Lower leg skin (tissue), 4 donors: ENCODE measurements at regions not wholly inside any gene's neighbourhood (a gene's known extent, or its start where the extent isn't known, plus 50 kb on each side); places are given as distances from the start of the nearest gene placed in this dataset.

Experiments used
- DNase-seq, 2 donors: peaks; one replicate each; pipeline ENCODE4 v3.0.0-alpha.2; 2019; ENCODE audit warnings: low spot score in 2 of 2
- H3K4me3 ChIP-seq: fragments of 200-600 bp; sonication (generic); 2 replicates; pipeline ENCODE4 v1.5.1; 2017; ENCODE audit warnings: mild to moderate bottlenecking, low read depth; ENCODE audit not compliant: poor library complexity, severe bottlenecking
- CTCF ChIP-seq, 3 donors: fragments of 450-650 bp; IDR thresholded peaks; one replicate each; pipeline ENCODE4 v1.5.1; 2016; ENCODE audit warnings: antibody characterized with exemption in 3 of 3, mild to moderate bottlenecking in 3 of 3, moderate library complexity in 2 of 3
- POLR2A ChIP-seq, 2 donors: fragments of 450-650 bp; IDR thresholded peaks; one replicate each; pipeline ENCODE4 v1.6.1; 2016 to 2017; ENCODE audit warnings: antibody characterized with exemption in 2 of 2, mild to moderate bottlenecking in 1 of 2, moderate library complexity in 1 of 2
- WGBS, 2 donors: methylation state at CpG; one replicate each; pipeline ENCODE4 v1.1.5; 2018; 5-methylcytosine and 5-hydroxymethylcytosine counted together
- intact Hi-C: fragments of 100-400 bp; cut with DNase I; formaldehyde crosslinking; loops from one replicate; pipeline ENCODE4 v1.15.0; 2023; ENCODE audit warnings: low total_unique reads

DNA sequence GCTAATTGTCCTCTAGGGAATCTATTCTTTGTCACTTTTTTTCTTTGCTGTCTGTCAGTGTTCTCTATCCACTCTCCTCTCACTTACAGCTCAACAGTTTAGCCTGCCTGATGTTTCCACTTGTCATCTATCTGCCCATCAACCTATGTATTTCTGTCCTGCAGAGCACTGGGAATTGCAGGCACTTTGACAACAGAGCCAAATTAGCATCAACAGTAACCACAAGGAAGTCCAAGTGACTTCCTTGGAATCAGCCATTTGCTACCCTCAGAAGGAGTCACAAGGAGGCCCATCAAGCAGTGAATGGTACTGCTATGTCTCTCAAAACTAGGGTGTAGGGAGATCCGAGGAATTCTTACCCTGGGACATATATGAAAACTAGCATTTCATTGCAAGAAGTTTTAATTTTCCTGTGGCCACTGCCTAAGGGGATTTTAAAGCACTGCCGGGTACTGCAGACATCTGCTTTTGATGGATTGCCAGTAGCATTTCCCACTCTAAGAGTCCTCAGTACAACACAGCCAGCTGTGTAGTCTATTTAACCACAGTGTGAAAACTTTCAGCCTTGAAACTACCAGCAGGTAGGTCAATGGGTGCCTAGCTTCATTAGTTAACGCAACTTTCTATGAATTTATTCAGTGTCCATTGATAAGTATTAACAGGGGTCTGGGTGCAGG, 898.8 kb downstream of the NTRK3 start:
- intact Hi-C loops = no loop called here
- WGBS, 2 donors = 39 to 47% methylated on average over 3 of the region's 3 CpGs
- H3K4me3 ChIP-seq = no peak overlapping the region
- no peak for DNase-seq
- TF ChIP-seq CTCF (IDR thresholded peaks at IDR 0.05) (no peak), POLR2A (IDR thresholded peaks at IDR 0.05) (no peak)

GRCh38 chr15:87355946-87356345, 900.6 kb downstream of the NTRK3 start:
- WGBS, 2 donors = 77 to 90% methylated on average over 1 of the region's 1 CpG
- TF ChIP-seq CTCF (IDR thresholded peaks at IDR 0.05) (no peak), POLR2A (IDR thresholded peaks at IDR 0.05) (no peak)

DNA sequence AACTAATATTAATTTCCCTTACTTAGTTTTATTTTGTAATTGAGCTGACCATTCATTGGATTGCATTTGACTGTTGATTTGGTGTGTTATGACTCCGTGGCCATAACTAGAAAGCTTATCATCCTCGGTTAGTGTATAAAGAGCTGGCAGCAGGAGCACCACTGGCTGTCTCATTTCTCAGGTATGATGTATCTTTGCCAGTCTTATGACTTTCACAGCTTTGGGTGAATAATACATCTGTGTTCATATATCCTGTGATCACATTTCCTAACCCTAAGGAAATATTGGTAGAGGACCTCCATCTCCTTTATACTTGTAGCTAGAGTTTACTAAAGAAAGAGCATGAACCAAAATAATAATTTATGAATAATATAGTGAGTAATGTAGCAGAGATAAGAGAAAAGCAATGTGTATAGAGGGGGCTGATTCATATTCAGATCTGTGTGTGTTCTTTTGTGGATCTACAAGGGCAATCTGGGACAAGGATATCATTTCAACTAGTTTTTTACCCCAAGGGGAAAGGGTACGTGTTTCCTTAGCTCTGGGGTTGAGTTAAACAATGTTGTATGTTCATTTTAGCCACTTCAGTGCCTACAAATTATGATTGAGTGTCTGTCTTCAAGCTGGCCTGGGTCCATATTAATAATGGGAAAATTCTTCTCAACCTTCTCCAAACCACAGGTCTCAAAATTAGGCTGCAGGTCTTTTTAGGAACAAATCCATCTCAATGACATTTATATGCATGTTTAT, 901.7 kb downstream of the NTRK3 start:
- TF ChIP-seq CTCF (IDR thresholded peaks at IDR 0.05) (no peak), POLR2A (IDR thresholded peaks at IDR 0.05) (no peak)
- intact Hi-C loops = no loop called here
- 52 to 63% methylated on average over 3 of the region's 3 CpGs for WGBS, 2 donors
- DNase-seq = no peak
- H3K4me3 ChIP-seq = no peak overlapping the region

More at GRCh38 chr15:87355946-87356345, 900.6 kb downstream of the NTRK3 start:
- no peak for DNase-seq
- no peak overlapping the region for H3K4me3 ChIP-seq
- intact Hi-C loops = no loop called here

DNA sequence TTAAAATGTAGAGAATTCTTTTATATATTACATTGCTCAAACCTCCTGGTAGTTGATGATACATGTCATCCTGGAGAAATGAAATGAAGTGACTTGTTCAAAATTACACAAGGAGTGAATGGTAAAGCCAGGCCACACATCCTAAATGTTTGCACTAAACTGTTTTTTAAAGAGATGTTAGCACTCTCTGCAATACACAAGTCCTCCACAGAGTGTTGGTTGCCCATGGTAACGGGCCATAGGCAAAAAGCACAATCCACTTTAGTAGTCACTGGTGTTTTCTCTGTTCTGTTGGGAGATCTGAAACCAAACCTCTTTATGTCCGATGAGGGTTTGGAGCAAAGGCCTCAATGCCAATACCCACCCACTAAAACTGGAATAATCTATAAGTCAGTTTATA, 907.4 kb downstream of the NTRK3 start:
- 76 to 89% methylated on average over 2 of the region's 2 CpGs for WGBS, 2 donors
- no peak for DNase-seq

GRCh38 chr15:87348746-87349145, 907.8 kb downstream of the NTRK3 start:
- intact Hi-C loops = no loop called here
- H3K4me3 ChIP-seq = no peak overlapping the region
- WGBS, 2 donors = 63 to 65% methylated on average over 6 of the region's 6 CpGs
- no peak for DNase-seq
- no peak for TF ChIP-seq CTCF (IDR thresholded peaks at IDR 0.05)
- TF ChIP-seq POLR2A (IDR thresholded peaks at IDR 0.05) = no peak

More for the DNA sequence above, 907.4 kb downstream of the NTRK3 start:
- no peak overlapping the region for H3K4me3 ChIP-seq
- intact Hi-C loops = no loop called here
- TF ChIP-seq CTCF (IDR thresholded peaks at IDR 0.05) = no peak
- no peak for TF ChIP-seq POLR2A (IDR thresholded peaks at IDR 0.05)
